ENCODE measurements at regions not wholly inside any gene's neighbourhood (a gene's known extent, or its start where the extent isn't known, plus 50 kb on each side); places are given as distances from the start of the nearest gene placed in this dataset.

DNA sequence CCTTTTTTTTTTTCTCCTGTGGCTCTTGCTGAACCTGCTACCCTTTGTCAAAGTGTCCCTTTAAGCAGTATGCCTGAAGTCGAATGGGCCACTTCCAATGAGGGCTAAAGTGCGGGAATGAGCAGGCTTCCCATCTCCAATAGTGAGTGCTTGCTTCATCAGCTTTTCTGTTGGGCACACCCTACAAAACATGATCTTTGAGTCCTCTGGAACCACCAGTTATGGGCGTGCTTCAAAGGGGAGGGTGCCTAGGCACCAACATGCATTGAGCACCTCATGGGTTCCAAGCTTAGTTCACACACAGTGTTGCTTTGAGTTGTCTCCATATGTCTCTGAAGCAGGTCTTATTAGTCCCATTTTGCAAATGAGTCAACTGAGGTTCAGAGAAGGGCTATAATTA, 132.8 kb upstream of the CPEB4 start:
- POLR2A ChIA-PET (ENCODE audit: unreplicated experiment) = no interaction called here
- in situ Hi-C loops (cut with MboI; ENCODE audit: low sequenced_read_pairs) = no loop called here

More for the DNA sequence above, 132.8 kb upstream of the CPEB4 start:
- dilution Hi-C loops (cut with HindIII; ENCODE audit: low sequenced_read_pairs, unreplicated experiment) (no loop called here), intact Hi-C loops (cut with micrococcal nuclease) (loop anchor here (1.0 kb wide), 1 partner anchor 39 kb away; no protein-coding TSS in a partner anchor)
- Histone ChIP-seq H3K9me3 (ENCODE audit: control insufficient read depth, insufficient read depth, low read length) (no peaks in the 10 kb centered on the region), H3K18ac (ENCODE audit: low read depth, low read length) (no peak overlapping the region), H3K23ac (ENCODE audit: low read depth, low read length) (no peak overlapping the region), H2AFZ (replicated peaks; ENCODE audit: low read length, poor library complexity) (no peak overlapping the region), H3K9me1 (ENCODE audit: insufficient read depth, low read length) (no peaks in the 10 kb centered on the region), H2AK9ac (replicated peaks; ENCODE audit: low read depth, low read length, poor library complexity) (no peak overlapping the region), H4K8ac (ENCODE audit: low read depth in 2 of 2, low read length in 2 of 2) (no peak overlapping the region), H3K79me1 (ENCODE audit: low read depth in 1 of 2, low read length in 2 of 2) (no peaks in the 10 kb centered on the region), H3K27me3 (ENCODE audit: control insufficient read depth, insufficient read depth, low read length) (peaks cover 2% of the 10 kb centered on the region), H3K4me3 (ENCODE audit: insufficient read depth, low read depth, low read length) (no peak overlapping the region), H4K5ac (ENCODE audit: low read depth, low read length) (no peak overlapping the region), H2BK5ac (ENCODE audit: low read depth, low read length, poor library complexity, severe bottlenecking) (no peak overlapping the region), H2BK120ac (ENCODE audit: low read depth, low read length) (no peak overlapping the region), H4K20me1 (ENCODE audit: insufficient read depth, low read length) (no peaks in the 10 kb centered on the region), H3K4me1 (ENCODE audit: control insufficient read depth, insufficient read depth, low read length) (peaks cover 3% of the 10 kb centered on the region; the same call in 1 of the 2 replicates), H3K27ac (ENCODE audit: insufficient read depth, low read length) (no peak overlapping the region), H3K4ac (ENCODE audit: low read depth, low read length) (no peak overlapping the region), H3K56ac (ENCODE audit: extremely low read depth, insufficient read depth, low read length) (no peak overlapping the region), H3K4me2 (ENCODE audit: low read depth, low read length) (no peak overlapping the region), H2BK20ac (ENCODE audit: low read depth, low read length) (no peak overlapping the region), H2BK15ac (ENCODE audit: low read depth, low read length) (no peak overlapping the region), H3K36me3 (ENCODE audit: control insufficient read depth, insufficient read depth, low read length) (no peaks in the 10 kb centered on the region), H4K91ac (ENCODE audit: insufficient read depth, low read depth, low read length) (no peak overlapping the region), H3K9ac (ENCODE audit: low read depth, low read length) (no peak overlapping the region), H3K14ac (replicated peaks; ENCODE audit: low read depth, low read length) (no peak overlapping the region), H2AK5ac (ENCODE audit: low read depth, low read length) (no peak overlapping the region)
- no peak for TF ChIP-seq CHD1 (IDR thresholded peaks at IDR 0.05; ENCODE audit: low read depth, low read length)
- TF ChIP-seq, protein P1, sequence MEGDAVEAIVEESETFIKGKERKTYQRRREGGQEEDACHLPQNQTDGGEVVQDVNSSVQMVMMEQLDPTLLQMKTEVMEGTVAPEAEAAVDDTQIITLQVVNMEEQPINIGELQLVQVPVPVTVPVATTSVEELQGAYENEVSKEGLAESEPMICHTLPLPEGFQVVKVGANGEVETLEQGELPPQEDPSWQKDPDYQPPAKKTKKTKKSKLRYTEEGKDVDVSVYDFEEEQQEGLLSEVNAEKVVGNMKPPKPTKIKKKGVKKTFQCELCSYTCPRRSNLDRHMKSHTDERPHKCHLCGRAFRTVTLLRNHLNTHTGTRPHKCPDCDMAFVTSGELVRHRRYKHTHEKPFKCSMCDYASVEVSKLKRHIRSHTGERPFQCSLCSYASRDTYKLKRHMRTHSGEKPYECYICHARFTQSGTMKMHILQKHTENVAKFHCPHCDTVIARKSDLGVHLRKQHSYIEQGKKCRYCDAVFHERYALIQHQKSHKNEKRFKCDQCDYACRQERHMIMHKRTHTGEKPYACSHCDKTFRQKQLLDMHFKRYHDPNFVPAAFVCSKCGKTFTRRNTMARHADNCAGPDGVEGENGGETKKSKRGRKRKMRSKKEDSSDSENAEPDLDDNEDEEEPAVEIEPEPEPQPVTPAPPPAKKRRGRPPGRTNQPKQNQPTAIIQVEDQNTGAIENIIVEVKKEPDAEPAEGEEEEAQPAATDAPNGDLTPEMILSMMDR (conservative IDR thresholded peaks at IDR 0.05; ENCODE audit: low read depth, low read length) = no peak
- TF ChIP-seq RFX5 (IDR thresholded peaks at IDR 0.05; ENCODE audit: low read depth, low read length) = no peak
- TF ChIP-seq RCOR1 (IDR thresholded peaks at IDR 0.05; ENCODE audit: insufficient replicate concordance, low read length) = no peak
- TF ChIP-seq CEBPB (IDR thresholded peaks at IDR 0.05; ENCODE audit: low read depth, low read length) = no peak
- no peak for TF ChIP-seq POLR2A (IDR thresholded peaks at IDR 0.05; ENCODE audit: low read depth, low read length)
- no peak for TF ChIP-seq ELK1 (IDR thresholded peaks at IDR 0.05; ENCODE audit: borderline replicate concordance, low read depth, low read length)
- no peak for TF ChIP-seq MXI1 (IDR thresholded peaks at IDR 0.05; ENCODE audit: borderline replicate concordance, low read depth, low read length)
- TF ChIP-seq NFE2L2 (IDR thresholded peaks at IDR 0.05; ENCODE audit: low read depth, low read length) = no peak
- no peak for TF ChIP-seq FOS (IDR thresholded peaks at IDR 0.05; ENCODE audit: low read depth, low read length)
- TF ChIP-seq SMC3 (IDR thresholded peaks at IDR 0.05; ENCODE audit: low read depth, low read length) = no peak
- no peak for TF ChIP-seq MAZ (IDR thresholded peaks at IDR 0.05; ENCODE audit: borderline replicate concordance, low read depth, low read length)
- no peak for TF ChIP-seq MAFK (IDR thresholded peaks at IDR 0.05; ENCODE audit: low read depth, low read length)
- DNase-seq (no peak), ATAC-seq (ENCODE audit: low read depth) (no peak)
- BruUV-seq (replicated peaks) = no TSS peak
- CTCF ChIA-PET = interaction anchor here (1.0 kb wide), 1 partner anchor 34 kb away, joined by 3 read pairs; no protein-coding TSS in a partner anchor
- 92% methylated on average over 2 of the region's 3 CpGs; no CpG with 5 or more reads in 1 of the 2 experiments for WGBS, 2 experiments (ENCODE audit: extremely low coverage in 2 of 2, insufficient read length in 1 of 2)
